HG02885 (cell line): ENCODE measurements at regions not wholly inside any gene's neighbourhood (a gene's known extent, or its start where the extent isn't known, plus 50 kb on each side); places are given as distances from the start of the nearest gene placed in this dataset.

Experiments
- ATAC-seq: cut with Tn5 transposase; IDR thresholded peaks from one replicate; pipeline ENCODE4 v1.9.1; 2021; ENCODE audit warnings: mild to moderate bottlenecking; ENCODE audit not compliant: unreplicated experiment, poor library complexity

- ATAC-seq = peak; percentile 96
Observed at GRCh38 chr10:25113191-25114035, 61.4 kb upstream of the GPR158 start.

GRCh38 chr10:25114036-25114411 lies 60.8 kb upstream of the GPR158 start:
- ATAC-seq = no peak

DNA sequence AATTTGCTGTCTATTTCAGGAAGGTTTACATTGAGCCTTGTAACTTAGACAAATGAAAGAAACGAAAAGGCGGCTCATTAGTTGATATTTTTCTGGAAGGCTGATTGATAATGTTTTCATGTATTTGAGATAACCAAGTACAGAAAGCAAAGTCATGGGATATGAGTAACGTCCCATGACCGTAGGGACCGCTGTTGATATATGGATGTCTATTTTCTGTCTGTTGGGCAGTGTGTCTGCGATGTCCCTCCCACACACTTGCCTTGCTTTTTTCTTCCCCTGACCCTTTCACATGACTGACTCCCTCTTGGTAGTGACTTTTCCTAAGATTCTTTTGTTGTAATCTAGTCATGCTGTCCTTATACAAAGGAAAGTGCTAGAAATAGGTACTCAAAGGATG lies 57.0 kb upstream of the GPR158 start:
- ATAC-seq = no peak

- ATAC-seq = no peak
Observed at GRCh38 chr10:25120188-25120587, 54.6 kb upstream of the GPR158 start.
